ENCODE measurements at regions not wholly inside any gene's neighbourhood (a gene's known extent, or its start where the extent isn't known, plus 50 kb on each side); places are given as distances from the start of the nearest gene placed in this dataset.

GRCh38 chr2:149662556-149662955 is 75.0 kb upstream of the MMADHC start:
- no peak for DNase-seq

- DNase-seq = no peak
These were observed 74.3 kb upstream of the MMADHC start for GRCh38 chr2:149661844-149662243.

- DNase-seq = no peak
These were observed 71.0 kb upstream of the MMADHC start for GRCh38 chr2:149658553-149658952.

- DNase-seq = no peak
These were observed 69.9 kb upstream of the MMADHC start for GRCh38 chr2:149657401-149658040.

GRCh38 chr2:149656996-149657395 is 69.4 kb upstream of the MMADHC start:
- no peak for DNase-seq

GRCh38 chr2:149653831-149654445 is 66.4 kb upstream of the MMADHC start:
- DNase-seq = no peak

- DNase-seq = no peak
These were observed 65.4 kb upstream of the MMADHC start for GRCh38 chr2:149652926-149653325.

- DNase-seq = no peak
These were observed 65.0 kb upstream of the MMADHC start for GRCh38 chr2:149652526-149652925.

- DNase-seq = no peak
These were observed 63.7 kb upstream of the MMADHC start for GRCh38 chr2:149651229-149651628.

- DNase-seq = no peak
These were observed 62.4 kb upstream of the MMADHC start for GRCh38 chr2:149650006-149650405.

- no peak for DNase-seq
These were observed 60.9 kb upstream of the MMADHC start for GRCh38 chr2:149648282-149649030.

- no peak for DNase-seq
These were observed 57.8 kb upstream of the MMADHC start for GRCh38 chr2:149645391-149645790.
